Neural crest cell (in vitro differentiated cells): ENCODE measurements at regions not wholly inside any gene's neighbourhood (a gene's known extent, or its start where the extent isn't known, plus 50 kb on each side); places are given as distances from the start of the nearest gene placed in this dataset.

Source experiments
- DNase-seq: peaks from one replicate; pipeline ENCODE4 v3.0.0; 2021; ENCODE audit warnings: low read depth, mixed read lengths, low spot score
- H3K27ac Mint-ChIP-seq: one replicate; pipeline ENCODE4 v1.8.0; 2021; ENCODE audit warnings: mild to moderate bottlenecking, mixed read lengths; ENCODE audit not compliant: unreplicated experiment
- H3K27me3 Mint-ChIP-seq: 2 replicates; pipeline ENCODE4 v1.8.0; 2021; ENCODE audit warnings: low read depth, mild to moderate bottlenecking, mixed read lengths
- H3K36me3 Mint-ChIP-seq: 2 replicates; pipeline ENCODE4 v1.8.0; 2021; ENCODE audit warnings: low read depth, mild to moderate bottlenecking, mixed read lengths
- H3K4me1 Mint-ChIP-seq: 2 replicates; pipeline ENCODE4 v1.8.0; 2021; ENCODE audit warnings: mixed read lengths
- H3K4me3 Mint-ChIP-seq: one replicate; pipeline ENCODE4 v1.8.0; 2021; ENCODE audit warnings: mild to moderate bottlenecking, mixed read lengths
- H3K9me3 Mint-ChIP-seq: 2 replicates; pipeline ENCODE4 v1.8.0; 2021; ENCODE audit warnings: mixed read lengths
- TF ChIP-seq, protein P1 (sequence below): fragments of 200-600 bp; sonication (generic); conservative IDR thresholded peaks from 2 replicates; pipeline ENCODE4 v1.5.0; 2021; ENCODE audit warnings: antibody characterized with exemption, mild to moderate bottlenecking

DNA sequence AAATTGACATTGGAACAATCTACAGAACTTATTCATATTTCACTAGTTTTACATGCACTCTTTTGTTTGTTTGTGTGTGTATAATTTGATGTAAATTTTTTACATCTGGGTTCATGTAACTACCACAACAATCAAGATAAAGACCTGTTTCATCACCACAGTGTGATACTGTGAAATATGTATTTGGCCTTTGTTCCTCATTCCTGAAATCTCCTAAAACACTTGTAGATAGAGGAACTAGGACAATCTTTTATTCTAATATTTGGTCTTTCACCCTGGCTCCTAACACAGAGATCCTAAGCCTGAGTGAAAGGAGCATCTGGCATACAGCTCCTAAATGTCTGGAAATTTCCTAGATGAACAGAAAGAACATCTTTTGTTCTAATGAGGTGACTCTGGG is 155.0 kb upstream of the GPR149 start:
- Mint-ChIP-seq H3K4me1 (no peaks in the 10 kb centered on the region), H3K27ac (no peak overlapping the region), H3K9me3 (no peaks in the 10 kb centered on the region), H3K36me3 (no peaks in the 10 kb centered on the region), H3K4me3 (no peak overlapping the region), H3K27me3 (no peaks in the 10 kb centered on the region)
- TF ChIP-seq, protein P1, sequence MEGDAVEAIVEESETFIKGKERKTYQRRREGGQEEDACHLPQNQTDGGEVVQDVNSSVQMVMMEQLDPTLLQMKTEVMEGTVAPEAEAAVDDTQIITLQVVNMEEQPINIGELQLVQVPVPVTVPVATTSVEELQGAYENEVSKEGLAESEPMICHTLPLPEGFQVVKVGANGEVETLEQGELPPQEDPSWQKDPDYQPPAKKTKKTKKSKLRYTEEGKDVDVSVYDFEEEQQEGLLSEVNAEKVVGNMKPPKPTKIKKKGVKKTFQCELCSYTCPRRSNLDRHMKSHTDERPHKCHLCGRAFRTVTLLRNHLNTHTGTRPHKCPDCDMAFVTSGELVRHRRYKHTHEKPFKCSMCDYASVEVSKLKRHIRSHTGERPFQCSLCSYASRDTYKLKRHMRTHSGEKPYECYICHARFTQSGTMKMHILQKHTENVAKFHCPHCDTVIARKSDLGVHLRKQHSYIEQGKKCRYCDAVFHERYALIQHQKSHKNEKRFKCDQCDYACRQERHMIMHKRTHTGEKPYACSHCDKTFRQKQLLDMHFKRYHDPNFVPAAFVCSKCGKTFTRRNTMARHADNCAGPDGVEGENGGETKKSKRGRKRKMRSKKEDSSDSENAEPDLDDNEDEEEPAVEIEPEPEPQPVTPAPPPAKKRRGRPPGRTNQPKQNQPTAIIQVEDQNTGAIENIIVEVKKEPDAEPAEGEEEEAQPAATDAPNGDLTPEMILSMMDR = no peak
- DNase-seq = no peak

DNA sequence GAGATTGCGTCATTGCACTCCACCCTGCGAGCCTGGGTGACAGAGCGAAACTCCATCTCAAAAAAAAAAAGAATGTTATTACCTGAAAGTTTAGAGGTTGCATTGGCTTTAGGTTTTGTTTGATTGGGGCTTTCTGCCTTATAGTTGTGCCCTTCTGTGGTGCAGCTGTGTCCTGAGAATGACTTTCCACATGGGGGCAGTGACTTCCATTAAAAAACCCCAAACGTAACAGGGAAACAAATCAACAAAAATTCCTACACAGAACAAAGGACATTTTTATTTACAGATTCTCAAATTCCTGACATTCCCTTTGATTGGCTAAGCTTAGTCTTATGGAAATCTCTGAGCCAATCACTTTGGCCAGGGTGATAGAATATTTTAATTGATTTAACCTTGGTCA is 154.1 kb upstream of the GPR149 start:
- no peak for DNase-seq
- no peaks in the 10 kb centered on the region for H3K9me3 Mint-ChIP-seq

DNA sequence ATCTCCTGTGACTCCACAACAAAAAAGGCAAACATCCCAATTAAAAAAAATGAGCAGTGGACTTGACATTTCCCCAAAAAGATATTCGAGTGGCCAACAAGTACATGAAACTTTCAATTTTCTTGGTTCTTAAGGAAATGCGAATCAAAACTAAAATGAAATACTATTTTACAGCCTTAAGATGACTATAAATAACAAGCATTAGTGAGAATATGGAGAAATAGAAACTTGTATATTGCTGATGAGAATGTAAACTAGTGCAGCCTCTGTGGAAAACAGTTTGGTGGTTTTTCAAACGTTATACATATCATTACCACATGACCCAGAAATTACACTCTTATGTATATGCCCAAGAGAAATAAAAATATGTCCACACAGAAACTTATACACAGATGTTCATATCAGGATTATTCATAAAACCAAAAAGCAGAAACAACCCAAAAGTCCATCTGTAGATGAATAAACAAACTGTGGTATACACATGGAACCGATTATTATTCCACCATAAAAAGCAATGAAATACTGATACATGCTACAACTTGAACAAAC is 153.2 kb upstream of the GPR149 start:
- Mint-ChIP-seq H3K27ac (no peak overlapping the region), H3K4me1 (no peaks in the 10 kb centered on the region), H3K27me3 (no peaks in the 10 kb centered on the region), H3K9me3 (no peaks in the 10 kb centered on the region), H3K4me3 (no peak overlapping the region), H3K36me3 (no peaks in the 10 kb centered on the region)
- TF ChIP-seq, protein P1 = no peak
- DNase-seq = no peak

More for the DNA sequence above, 154.1 kb upstream of the GPR149 start:
- Mint-ChIP-seq H3K36me3 (no peaks in the 10 kb centered on the region), H3K4me1 (no peaks in the 10 kb centered on the region), H3K27ac (no peak overlapping the region), H3K27me3 (no peaks in the 10 kb centered on the region), H3K4me3 (no peak overlapping the region)
- TF ChIP-seq, protein P1 = no peak

DNA sequence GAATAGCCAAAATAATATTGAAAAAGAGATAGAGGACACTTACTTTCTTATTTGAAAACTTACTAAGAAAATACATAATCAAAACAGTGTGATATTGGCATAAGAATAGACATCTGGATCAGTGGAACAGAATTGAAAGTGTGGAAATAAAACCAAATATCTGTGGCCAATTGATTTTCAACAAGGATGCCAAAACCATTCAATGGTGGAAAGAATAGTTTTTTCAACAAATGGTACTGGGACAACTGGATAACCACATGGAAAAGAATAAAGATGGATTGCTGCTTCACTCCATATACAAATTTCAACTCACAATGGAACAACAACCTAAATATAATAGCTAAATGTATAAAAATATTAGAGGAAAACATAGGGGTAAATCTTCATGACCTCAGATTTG is 152.5 kb upstream of the GPR149 start:
- Mint-ChIP-seq H3K4me3 (no peak overlapping the region), H3K27me3 (no peaks in the 10 kb centered on the region), H3K4me1 (no peaks in the 10 kb centered on the region), H3K27ac (no peak overlapping the region), H3K36me3 (no peaks in the 10 kb centered on the region), H3K9me3 (no peaks in the 10 kb centered on the region)
- DNase-seq = no peak
- TF ChIP-seq, protein P1 = no peak

DNA sequence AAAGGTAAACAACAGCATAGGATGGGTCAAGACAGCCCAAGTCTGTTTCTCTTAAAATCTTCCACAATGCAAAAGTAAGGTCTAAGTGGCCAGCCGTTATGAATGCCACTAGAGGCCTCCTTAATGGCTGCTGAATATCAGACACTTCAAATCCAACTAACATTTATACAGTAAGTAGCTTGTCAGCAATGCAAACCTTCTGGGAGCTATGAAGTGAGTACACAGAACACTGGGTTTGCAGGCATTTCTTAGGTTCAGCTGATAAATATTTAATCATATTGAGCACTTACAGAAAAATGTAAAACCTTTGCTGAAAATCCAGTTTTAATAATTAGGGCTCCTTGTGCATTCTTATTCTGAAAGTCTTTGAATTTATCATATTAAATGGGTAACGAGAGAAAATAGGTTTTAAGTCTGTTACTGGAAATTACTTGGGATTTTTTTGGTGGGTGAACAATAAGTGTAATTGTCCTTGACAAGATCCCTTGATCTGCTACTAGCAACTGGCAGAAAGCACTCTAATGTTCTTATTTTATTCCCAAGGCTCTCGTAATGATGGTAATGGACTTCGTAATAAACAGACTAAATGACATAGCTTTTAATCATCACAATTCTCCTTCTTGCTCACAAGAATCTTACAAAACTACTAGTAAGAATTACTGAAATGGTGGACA is 141.7 kb upstream of the GPR149 start:
- H3K4me1 Mint-ChIP-seq = peaks cover 7% of the 10 kb centered on the region
- TF ChIP-seq, protein P1 = no peak
- H3K9me3 Mint-ChIP-seq = peaks cover 5% of the 10 kb centered on the region
- no peak for DNase-seq
- H3K27ac Mint-ChIP-seq = no peak overlapping the region
- no peaks in the 10 kb centered on the region for H3K27me3 Mint-ChIP-seq
- no peak overlapping the region for H3K4me3 Mint-ChIP-seq
- H3K36me3 Mint-ChIP-seq = no peaks in the 10 kb centered on the region
